RPMI8226 (cell line): ENCODE measurements at regions not wholly inside any gene's neighbourhood (a gene's known extent, or its start where the extent isn't known, plus 50 kb on each side); places are given as distances from the start of the nearest gene placed in this dataset.

Source experiments
- DNase-seq: peaks from one replicate; pipeline ENCODE4 v3.0.0-alpha.2; 2015

- DNase-seq: no peak
Measured at GRCh38 chr13:63699948-63700347, 2284.3 kb upstream of the PCDH20 start.

GRCh38 chr13:63696055-63696454, 2280.4 kb upstream of the PCDH20 start:
- no peak for DNase-seq

GRCh38 chr13:63693696-63694095, 2278.0 kb upstream of the PCDH20 start:
- DNase-seq: no peak

- DNase-seq: no peak
Measured at GRCh38 chr13:63691474-63691873, 2275.8 kb upstream of the PCDH20 start.

GRCh38 chr13:63690672-63691071, 2275.0 kb upstream of the PCDH20 start:
- no peak for DNase-seq

- no peak for DNase-seq
Measured at GRCh38 chr13:63684822-63685221, 2269.2 kb upstream of the PCDH20 start.

GRCh38 chr13:63680704-63681103, 2265.1 kb upstream of the PCDH20 start:
- no peak for DNase-seq

GRCh38 chr13:63671296-63671695, 2255.6 kb upstream of the PCDH20 start:
- no peak for DNase-seq

- DNase-seq: no peak
Measured at GRCh38 chr13:63651394-63651793, 2235.7 kb upstream of the PCDH20 start.

GRCh38 chr13:63643543-63643942, 2227.9 kb upstream of the PCDH20 start:
- DNase-seq: no peak

- no peak for DNase-seq
Measured at GRCh38 chr13:63636316-63636993, 2220.8 kb upstream of the PCDH20 start.

- DNase-seq: no peak
Measured at GRCh38 chr13:63632321-63632720, 2216.7 kb upstream of the PCDH20 start.

- no peak for DNase-seq
Measured at GRCh38 chr13:63631006-63631405, 2215.4 kb upstream of the PCDH20 start.

GRCh38 chr13:63629591-63629990, 2213.9 kb upstream of the PCDH20 start:
- no peak for DNase-seq

- DNase-seq: no peak
Measured at GRCh38 chr13:63628310-63628709, 2212.7 kb upstream of the PCDH20 start.

- DNase-seq: no peak
Measured at GRCh38 chr13:63625869-63626268, 2210.2 kb upstream of the PCDH20 start.

GRCh38 chr13:63614874-63615612, 2199.4 kb upstream of the PCDH20 start:
- no peak for DNase-seq

- DNase-seq: no peak
Measured at GRCh38 chr13:63607153-63607552, 2191.5 kb upstream of the PCDH20 start.

GRCh38 chr13:63605962-63606361, 2190.3 kb upstream of the PCDH20 start:
- DNase-seq: no peak

GRCh38 chr13:63605403-63605802, 2189.8 kb upstream of the PCDH20 start:
- DNase-seq: no peak

GRCh38 chr13:63595811-63596210, 2180.2 kb upstream of the PCDH20 start:
- no peak for DNase-seq

GRCh38 chr13:63586467-63586866, 2170.8 kb upstream of the PCDH20 start:
- no peak for DNase-seq

GRCh38 chr13:63578796-63579195, 2163.1 kb upstream of the PCDH20 start:
- DNase-seq: no peak

- DNase-seq: no peak
Measured at GRCh38 chr13:63567031-63567430, 2151.4 kb upstream of the PCDH20 start.

- no peak for DNase-seq
Measured at GRCh38 chr13:63554157-63554556, 2138.5 kb upstream of the PCDH20 start.
